ENCODE measurements at regions not wholly inside any gene's neighbourhood (a gene's known extent, or its start where the extent isn't known, plus 50 kb on each side); places are given as distances from the start of the nearest gene placed in this dataset.
"Not testable (repeated sequence)": the region's sequence is repeated elsewhere in the genome, so short reads cannot be mapped to it uniquely, and the experiment has no call there.

DNA sequence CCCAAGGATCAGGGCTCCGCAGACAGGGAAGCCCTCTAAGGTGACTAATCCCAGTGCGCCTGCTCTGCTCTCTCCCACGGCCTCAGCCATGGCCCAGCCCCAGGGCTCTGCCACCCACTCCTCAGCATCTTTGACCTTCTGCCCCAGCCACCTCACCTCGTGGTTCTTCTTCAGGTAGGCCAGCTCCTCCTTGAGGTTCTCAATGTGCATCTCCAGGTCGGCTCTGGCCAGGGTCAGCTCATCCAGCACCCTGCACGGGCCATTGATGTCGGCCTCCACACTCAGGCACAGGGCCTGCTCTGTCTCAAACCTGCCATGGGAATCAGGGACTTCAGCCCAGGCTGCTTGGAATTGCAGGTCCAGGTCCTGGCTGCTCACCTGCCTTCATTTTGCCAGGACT lies 128.4 kb downstream of the TNFRSF13B start:
- not testable (repeated sequence) for DNase-seq (ENCODE audit: low spot score)

DNA sequence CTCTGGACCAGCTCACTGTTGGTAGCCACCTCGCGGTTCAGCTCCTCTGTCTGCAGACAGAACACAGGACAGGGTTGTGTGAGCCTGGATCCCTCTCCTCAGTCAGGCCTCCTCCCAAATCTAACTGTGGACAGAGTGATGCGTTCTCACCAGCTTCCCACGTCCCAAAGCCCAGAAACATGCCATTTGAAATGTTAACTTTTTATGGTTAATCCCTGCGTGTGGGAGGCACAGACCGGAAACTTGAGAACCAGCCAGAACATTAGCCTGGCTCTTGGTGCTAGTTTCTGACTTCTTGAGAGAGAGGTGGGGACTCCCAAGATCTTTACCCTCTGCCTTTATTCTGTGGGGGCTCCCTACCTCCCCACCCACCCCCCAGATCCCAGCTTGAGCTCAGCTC lies 129.6 kb downstream of the TNFRSF13B start:
- not testable (repeated sequence) for DNase-seq (ENCODE audit: low spot score)

DNA sequence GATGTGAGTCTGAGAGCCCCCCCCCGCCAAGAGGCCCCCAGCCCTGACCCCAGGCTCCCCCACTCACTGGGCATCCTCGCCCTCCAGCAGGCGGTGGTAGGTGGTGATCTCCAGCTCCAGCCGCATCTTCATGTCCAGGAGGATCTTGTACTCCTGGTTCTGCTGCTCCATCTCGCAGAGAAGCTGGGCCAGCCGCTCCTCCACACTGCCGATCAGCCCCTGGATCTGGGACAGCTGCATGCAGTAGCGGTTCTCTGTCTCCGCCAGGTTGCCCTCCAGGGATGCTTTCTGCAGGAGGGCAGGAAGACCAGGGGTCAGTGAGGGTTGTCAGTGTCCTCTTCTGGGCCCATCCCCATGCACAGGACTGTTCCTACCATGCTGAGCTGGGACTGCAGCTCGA lies 130.0 kb downstream of the TNFRSF13B start:
- not testable (repeated sequence) for DNase-seq (ENCODE audit: low spot score)

DNA sequence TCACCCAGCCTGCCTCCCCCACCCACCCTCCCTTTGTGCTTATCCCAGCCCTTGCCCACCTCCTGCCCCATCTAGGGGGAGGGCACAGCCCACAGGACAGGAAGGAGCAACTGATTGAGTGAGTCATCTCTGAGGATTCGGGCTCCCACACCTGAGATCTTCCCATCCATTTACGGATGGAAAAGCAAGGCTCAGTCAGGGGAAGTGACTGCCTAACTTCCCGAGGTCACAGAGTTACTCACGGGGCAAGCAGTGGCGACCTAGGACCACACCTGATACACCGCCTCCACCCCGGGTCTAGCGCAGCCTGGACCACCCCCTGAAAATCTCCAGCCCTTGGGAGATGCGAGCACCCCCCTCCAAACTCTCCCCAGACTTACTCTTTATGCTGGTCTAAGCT lies 131.7 kb downstream of the TNFRSF13B start:
- not testable (repeated sequence) for DNase-seq (ENCODE audit: low spot score)

DNA sequence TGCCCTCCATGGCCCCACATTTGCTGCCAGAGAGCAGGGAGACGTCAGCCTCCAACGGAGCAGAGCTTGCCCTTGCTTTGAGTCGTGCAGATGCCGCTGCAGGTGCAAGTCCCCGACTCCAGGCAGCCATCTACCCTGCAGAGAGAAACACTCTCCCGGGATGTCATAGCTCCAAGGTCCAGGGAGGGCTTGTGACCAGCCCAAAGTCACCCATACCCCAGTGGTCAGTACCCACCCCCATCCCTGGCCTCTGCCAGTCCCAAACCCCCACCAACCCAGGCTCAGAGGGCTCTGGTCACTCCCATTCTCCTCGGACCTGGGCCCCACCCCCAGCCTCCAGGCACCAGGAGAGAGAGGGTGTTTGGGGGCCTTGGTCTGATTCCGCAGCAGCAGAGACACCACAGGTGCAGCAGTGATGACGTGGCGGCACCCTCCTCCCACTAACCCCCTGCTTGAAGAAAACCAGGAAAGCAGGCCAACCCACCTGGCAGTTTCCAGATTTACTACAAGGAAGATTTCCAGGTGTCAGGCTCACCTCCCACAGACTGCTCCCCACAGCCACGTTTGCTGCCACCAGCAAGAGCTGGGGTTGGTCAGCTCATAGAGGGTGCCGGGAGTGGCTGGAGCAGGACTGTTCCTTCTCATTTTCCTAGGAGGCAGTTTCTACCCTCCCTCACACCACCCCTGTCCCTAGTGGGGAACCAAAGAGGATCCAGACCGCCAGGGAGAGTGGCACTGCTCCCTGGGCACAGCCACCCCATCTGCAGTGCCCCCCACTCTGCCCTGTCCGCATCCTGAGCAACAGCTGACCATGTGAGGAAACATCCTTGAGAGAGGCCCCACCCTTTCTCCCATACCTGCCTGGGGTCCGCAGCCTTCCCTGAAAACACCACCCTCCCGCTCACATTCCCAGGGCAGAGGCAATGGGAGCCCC lies 132.4 kb downstream of the TNFRSF13B start:
- DNase-seq (ENCODE audit: low spot score), result not testable (repeated sequence)

DNA sequence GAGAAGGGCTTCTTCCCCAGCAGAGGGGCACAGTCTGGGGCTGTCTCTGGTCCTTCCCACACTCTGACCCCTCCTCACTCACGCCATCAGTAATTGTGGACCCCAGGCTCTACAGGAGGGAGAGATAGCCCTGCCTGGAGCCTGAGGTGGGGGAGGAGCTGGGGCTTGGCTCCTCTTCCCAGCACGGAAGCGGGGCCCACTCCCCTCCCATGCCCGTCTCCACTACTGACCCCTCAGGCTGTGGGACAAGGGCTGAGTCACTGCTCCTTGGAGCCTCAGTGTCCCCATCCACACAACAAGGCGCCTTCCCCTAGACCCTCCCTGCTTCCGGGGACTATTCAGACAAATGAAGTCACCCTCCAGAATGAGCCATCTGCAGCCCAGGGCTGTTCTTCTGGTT lies 133.1 kb downstream of the TNFRSF13B start:
- not testable (repeated sequence) for DNase-seq (ENCODE audit: low spot score)

GRCh38 chr17:16838287-16838686 lies 133.6 kb downstream of the TNFRSF13B start:
- DNase-seq (ENCODE audit: low spot score), result not testable (repeated sequence)

- DNase-seq (ENCODE audit: low spot score), result not testable (repeated sequence)
Observed at GRCh38 chr17:16837468-16838266, 134.3 kb downstream of the TNFRSF13B start.

DNA sequence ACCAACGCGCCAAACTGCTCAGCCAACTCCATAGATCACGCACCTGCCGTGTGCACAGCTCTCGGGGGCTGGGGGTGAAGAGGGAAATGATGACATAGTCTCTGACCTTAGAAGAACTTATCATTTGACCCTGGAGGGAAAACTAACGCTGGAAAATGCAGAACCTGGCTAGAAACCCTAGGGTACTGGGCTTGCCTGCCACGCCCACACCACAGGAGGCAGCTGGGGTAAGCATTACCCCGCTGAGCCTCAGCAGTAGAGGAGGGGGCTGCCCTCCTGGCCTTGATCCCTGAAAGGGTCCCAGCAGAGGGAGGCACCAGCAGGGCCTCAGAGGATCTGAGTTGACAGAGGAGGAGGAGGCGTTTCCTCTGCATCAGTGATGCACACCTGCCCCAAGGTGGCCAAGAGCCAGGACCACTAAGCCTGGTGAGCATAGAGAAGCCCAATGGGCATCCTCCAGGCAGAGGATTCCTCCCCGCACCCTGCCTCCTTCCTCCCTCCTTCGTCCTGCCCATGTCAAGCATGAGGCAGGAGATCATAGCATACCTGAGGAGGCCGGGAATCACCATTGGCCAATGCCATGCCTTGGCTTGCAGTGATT lies 135.5 kb downstream of the TNFRSF13B start:
- DNase-seq (ENCODE audit: low spot score), result not testable (repeated sequence)

- DNase-seq (ENCODE audit: low spot score), result not testable (repeated sequence)
Observed at GRCh38 chr17:16833517-16833916, 138.4 kb downstream of the TNFRSF13B start.

DNA sequence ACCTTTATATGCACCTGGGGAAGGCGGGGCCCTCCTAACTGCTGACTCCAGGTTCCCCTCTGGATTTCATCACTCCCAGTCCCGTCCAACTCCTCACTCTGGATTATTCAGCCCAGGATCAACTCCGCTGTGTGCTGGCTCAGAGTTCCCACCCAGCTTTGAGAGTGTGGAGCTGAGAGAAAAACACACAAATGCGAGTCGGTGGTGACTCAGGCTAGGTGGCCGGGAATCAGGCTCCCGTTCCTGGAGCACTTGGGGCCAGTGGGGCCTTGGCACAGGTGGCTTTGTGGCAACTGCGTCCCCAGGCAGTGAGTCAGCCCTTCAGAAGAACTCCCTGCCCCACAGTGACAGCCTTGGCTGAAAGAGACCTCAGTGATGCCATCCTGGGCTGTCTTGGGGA lies 139.1 kb downstream of the TNFRSF13B start:
- DNase-seq (ENCODE audit: low spot score), result not testable (repeated sequence)

GRCh38 chr17:16832206-16832605 lies 139.7 kb downstream of the TNFRSF13B start:
- DNase-seq (ENCODE audit: low spot score), result not testable (repeated sequence)

DNA sequence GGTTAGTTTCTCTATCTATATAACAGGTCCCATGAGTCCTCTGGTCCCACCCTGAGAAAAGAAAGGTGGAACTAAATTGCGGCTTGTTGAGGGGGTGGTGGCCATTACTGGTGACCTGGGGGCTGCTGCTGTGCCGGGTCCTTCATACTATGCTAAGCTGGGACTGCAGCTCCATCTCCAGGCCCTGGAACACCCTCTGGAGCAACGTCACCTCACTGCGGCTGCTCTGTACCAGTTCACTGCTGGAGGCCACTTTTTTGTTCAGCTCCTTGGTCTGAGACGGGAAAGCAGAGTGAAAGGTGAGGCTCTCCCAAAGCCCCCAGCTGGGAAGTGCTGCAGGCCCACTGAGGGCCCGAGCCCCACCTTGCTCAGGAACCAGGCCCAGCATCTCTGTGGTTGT lies 140.7 kb downstream of the CCDC144A start:
- not testable (repeated sequence) for DNase-seq (ENCODE audit: low spot score)

GRCh38 chr17:16830219-16830618 lies 140.2 kb downstream of the CCDC144A start:
- DNase-seq (ENCODE audit: low spot score), result not testable (repeated sequence)

All from Ammon's horn (tissue), 1 donor.